ENCODE measurements at regions not wholly inside any gene's neighbourhood (a gene's known extent, or its start where the extent isn't known, plus 50 kb on each side); places are given as distances from the start of the nearest gene placed in this dataset.

- no peaks in the 10 kb centered on the region for H3K27me3 ChIP-seq
- no peaks in the 10 kb centered on the region for H3K9me3 ChIP-seq
- peaks cover 0 to 3% (median 0%) of the 10 kb centered on the region in 4 donors for H3K4me1 ChIP-seq
- WGBS, 2 donors, result 57 to 75% methylated on average over 5 of the region's 5 CpGs
- no peak overlapping the region for H3K4me3 ChIP-seq
- ATAC-seq (ENCODE audit: low FRiP score in 2 of 2), result no peak
- TF ChIP-seq POLR2AphosphoS5 (IDR thresholded peaks at IDR 0.05) (no peak), EP300 (IDR thresholded peaks at IDR 0.05) (no peak), POLR2A (IDR thresholded peaks at IDR 0.05) (no peak), CTCF (IDR thresholded peaks at IDR 0.05) (no peak)
- no peak for DNase-seq
- no peaks in the 10 kb centered on the region for H3K36me3 ChIP-seq
- no peak overlapping the region for H3K27ac ChIP-seq
These were observed 61.8 kb upstream of the C10orf90 start for GRCh38 chr10:126732308-126732707.

- no peaks in the 10 kb centered on the region for H3K36me3 ChIP-seq
- H3K27me3 ChIP-seq, result no peaks in the 10 kb centered on the region
- no peak for ATAC-seq (ENCODE audit: low FRiP score in 2 of 2)
- H3K4me3 ChIP-seq, result no peak overlapping the region
- no peak overlapping the region for H3K27ac ChIP-seq
- H3K9me3 ChIP-seq, result no peaks in the 10 kb centered on the region
- peaks cover 0 to 3% (median 0%) of the 10 kb centered on the region in 4 donors for H3K4me1 ChIP-seq
- TF ChIP-seq POLR2AphosphoS5 (IDR thresholded peaks at IDR 0.05) (no peak), CTCF (IDR thresholded peaks at IDR 0.05) (no peak), POLR2A (IDR thresholded peaks at IDR 0.05) (no peak), EP300 (IDR thresholded peaks at IDR 0.05) (no peak)
- WGBS, 2 donors, result 67 to 68% methylated on average over 5 of the region's 5 CpGs
- DNase-seq, result no peak
These were observed 62.4 kb upstream of the C10orf90 start for GRCh38 chr10:126732868-126733267.

DNA sequence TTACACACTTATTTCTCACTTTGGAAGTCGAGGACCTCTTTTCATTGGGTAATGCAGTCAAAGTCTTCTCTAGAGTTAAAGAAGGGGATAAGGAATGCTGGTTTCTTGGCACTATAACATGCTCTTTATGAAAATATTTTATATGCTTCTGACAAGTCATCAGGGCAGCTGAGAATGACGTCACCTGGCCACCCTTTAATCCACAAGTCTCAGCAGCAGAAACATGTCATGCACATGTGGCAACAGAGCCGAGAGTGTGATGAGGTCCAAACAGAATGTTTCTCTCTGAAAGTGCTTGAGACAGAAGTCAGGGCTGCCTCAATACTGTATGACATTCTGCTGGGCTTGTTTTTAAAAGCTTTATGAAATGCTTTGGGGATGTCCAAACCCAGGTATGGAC is 63.5 kb upstream of the C10orf90 start:
- peak; percentile 54 to 64 for TF ChIP-seq POLR2AphosphoS5 (IDR thresholded peaks at IDR 0.05)
- no peak for TF ChIP-seq EP300 (IDR thresholded peaks at IDR 0.05)
- ATAC-seq (ENCODE audit: low FRiP score in 2 of 2) (peak in 1 of 2 donors; percentile 28), DNase-seq (peak in 1 of 2 donors; percentile 31)
- H3K36me3 ChIP-seq, result no peaks in the 10 kb centered on the region
- H3K4me1 ChIP-seq, result peaks cover 0 to 3% (median 0%) of the 10 kb centered on the region in 4 donors
- H3K27ac ChIP-seq, result no peak overlapping the region
- H3K4me3 ChIP-seq, result no peak overlapping the region
- 33 to 39% methylated on average over 3 of the region's 3 CpGs for WGBS, 2 donors
- H3K27me3 ChIP-seq, result no peaks in the 10 kb centered on the region
- no peaks in the 10 kb centered on the region for H3K9me3 ChIP-seq

DNA sequence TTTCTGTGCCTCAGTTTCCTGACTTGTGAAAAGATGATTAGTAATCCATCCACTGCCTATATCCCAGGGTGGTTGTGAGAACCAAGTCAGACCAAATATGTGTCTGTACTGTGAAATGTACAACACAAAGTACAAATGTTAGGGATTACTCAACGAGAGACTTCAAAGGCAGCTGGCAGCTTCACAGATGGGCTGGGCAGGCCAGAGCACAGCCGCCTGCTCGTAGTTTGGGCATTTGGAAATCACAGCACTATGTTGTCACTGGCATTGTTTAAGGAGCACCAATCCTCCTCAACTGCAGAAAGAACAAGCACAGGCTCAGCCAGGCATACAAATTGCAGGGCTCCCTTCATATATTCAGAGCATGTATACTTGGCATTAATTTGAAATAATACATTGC is 64.5 kb upstream of the C10orf90 start:
- Histone ChIP-seq H3K27ac (no peak overlapping the region), H3K9me3 (no peaks in the 10 kb centered on the region), H3K4me3 (no peak overlapping the region), H3K36me3 (no peaks in the 10 kb centered on the region), H3K27me3 (no peaks in the 10 kb centered on the region), H3K4me1 (peaks cover 0 to 3% (median 0%) of the 10 kb centered on the region in 4 donors)
- TF ChIP-seq POLR2A (IDR thresholded peaks at IDR 0.05) (no peak), EP300 (IDR thresholded peaks at IDR 0.05) (no peak), POLR2AphosphoS5 (IDR thresholded peaks at IDR 0.05) (no peak), CTCF (IDR thresholded peaks at IDR 0.05) (no peak)
- DNase-seq, result peak; percentile 25 to 46
- WGBS, 2 donors, result 51 to 58% methylated on average over 3 of the region's 3 CpGs
- ATAC-seq (ENCODE audit: low FRiP score in 2 of 2), result peak in 1 of 2 donors; percentile 26

DNA sequence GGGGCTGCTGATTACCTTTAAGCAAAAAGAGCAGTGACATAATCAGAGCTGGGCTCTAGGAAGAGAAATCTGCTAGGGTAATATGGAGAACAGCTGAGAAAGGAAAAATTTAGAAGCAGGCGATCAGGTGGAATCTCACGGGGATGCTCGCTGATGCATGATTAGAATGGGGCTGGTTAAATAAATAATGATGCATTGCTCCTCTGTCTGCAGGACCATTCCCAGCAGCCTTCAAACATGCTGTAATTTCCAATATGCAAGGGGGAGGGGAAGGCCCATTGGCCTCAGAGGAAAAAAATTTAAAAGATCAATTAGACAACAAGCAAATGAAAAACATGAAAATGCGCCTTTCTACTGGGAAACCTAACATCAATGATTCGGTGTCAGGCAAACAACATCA is 65.6 kb upstream of the C10orf90 start:
- peaks cover 0 to 3% (median 0%) of the 10 kb centered on the region in 4 donors for H3K4me1 ChIP-seq
- no peak overlapping the region for H3K27ac ChIP-seq
- no peaks in the 10 kb centered on the region for H3K27me3 ChIP-seq
- H3K4me3 ChIP-seq, result no peak overlapping the region
- H3K9me3 ChIP-seq, result no peaks in the 10 kb centered on the region
- no peaks in the 10 kb centered on the region for H3K36me3 ChIP-seq
- no peak for ATAC-seq (ENCODE audit: low FRiP score in 2 of 2)
- DNase-seq, result no peak
- WGBS, 2 donors, result 91% methylated on average over 5 of the region's 5 CpGs
- TF ChIP-seq POLR2A (IDR thresholded peaks at IDR 0.05) (no peak), CTCF (IDR thresholded peaks at IDR 0.05) (no peak), EP300 (IDR thresholded peaks at IDR 0.05) (no peak), POLR2AphosphoS5 (IDR thresholded peaks at IDR 0.05) (no peak)
